Activated naive CD8-positive, alpha-beta T cell treated with anti-CD3 and anti-CD28 coated beads for 36 hours (primary cell): ENCODE measurements at regions not wholly inside any gene's neighbourhood (a gene's known extent, or its start where the extent isn't known, plus 50 kb on each side); places are given as distances from the start of the nearest gene placed in this dataset.
A peak's percentile ranks its signal among the peaks of the same experiment; 100 is the strongest.
"Not testable (repeated sequence)": the region's sequence is repeated elsewhere in the genome, so short reads cannot be mapped to it uniquely, and the experiment has no call there.

Source experiments
- DNase-seq: peaks from one replicate; pipeline ENCODE4 v3.0.0; 2021
- H3K27ac Mint-ChIP-seq: one replicate; pipeline ENCODE4 v1.8.0; 2022; ENCODE audit warnings: mild to moderate bottlenecking, moderate library complexity, mixed read lengths
- H3K27me3 Mint-ChIP-seq: one replicate; pipeline ENCODE4 v1.8.0; 2022; ENCODE audit warnings: mild to moderate bottlenecking, mixed read lengths
- H3K36me3 Mint-ChIP-seq: one replicate; pipeline ENCODE4 v1.8.0; 2021; ENCODE audit warnings: mild to moderate bottlenecking, mixed read lengths
- H3K4me1 Mint-ChIP-seq: one replicate; pipeline ENCODE4 v1.8.0; 2021; ENCODE audit warnings: mixed read lengths
- H3K4me3 Mint-ChIP-seq: one replicate; pipeline ENCODE4 v1.8.0; 2022; ENCODE audit warnings: mild to moderate bottlenecking, moderate library complexity, mixed read lengths
- H3K9me3 Mint-ChIP-seq: one replicate; pipeline ENCODE4 v1.8.0; 2022; ENCODE audit warnings: mixed read lengths

DNA sequence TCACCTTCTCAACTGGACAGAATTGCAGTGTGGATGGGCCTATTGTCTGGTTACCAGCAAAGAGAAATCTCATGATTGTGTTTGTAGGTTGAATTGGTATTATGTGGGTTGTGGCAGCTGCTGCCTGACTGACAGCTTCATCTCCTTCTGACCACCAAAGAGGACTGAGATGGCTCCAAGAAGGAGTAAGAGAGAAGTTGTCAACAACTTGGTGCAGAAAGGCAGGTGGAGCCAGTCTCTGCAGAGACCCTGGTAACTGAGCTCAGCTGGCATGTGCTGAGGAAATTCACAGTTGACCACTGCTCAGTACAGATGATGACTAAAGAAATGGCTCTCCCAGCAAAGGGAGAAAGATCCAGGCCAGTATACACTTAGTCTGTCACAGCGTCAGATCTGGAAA lies 240.0 kb upstream of the AMIGO2 start:
- no peak overlapping the region for H3K27ac Mint-ChIP-seq
- peaks cover 38% of the 10 kb centered on the region for H3K4me1 Mint-ChIP-seq

DNA sequence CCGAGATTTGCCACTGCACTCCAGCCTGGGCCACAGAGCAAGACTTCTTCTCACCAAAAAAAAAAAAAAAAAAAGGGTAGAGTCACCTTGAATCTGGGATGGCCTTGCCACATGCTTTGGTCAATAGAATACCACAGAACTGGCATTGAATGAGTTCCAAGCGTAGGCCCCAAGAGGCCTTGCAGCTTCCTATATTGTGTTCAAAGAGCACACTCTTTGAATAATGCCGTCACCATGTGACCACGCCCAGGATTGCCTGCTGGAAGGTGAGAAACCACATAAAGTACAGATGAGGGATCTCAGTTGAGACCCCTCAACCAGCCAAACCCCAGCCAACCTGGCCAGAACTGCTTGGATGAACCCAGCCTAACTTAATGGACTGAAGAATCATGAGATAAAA lies 239.2 kb upstream of the AMIGO2 start:
- Mint-ChIP-seq H3K36me3 (peaks cover 12% of the 10 kb centered on the region), H3K9me3 (peaks cover 8% of the 10 kb centered on the region), H3K4me1 (peaks cover 31% of the 10 kb centered on the region), H3K27ac (no peak overlapping the region), H3K27me3 (no peaks in the 10 kb centered on the region), H3K4me3 (no peak overlapping the region)
- no peak for DNase-seq

More for the DNA sequence above, 240.0 kb upstream of the AMIGO2 start:
- Mint-ChIP-seq H3K9me3 (peaks cover 10% of the 10 kb centered on the region), H3K27me3 (no peaks in the 10 kb centered on the region), H3K36me3 (peaks cover 15% of the 10 kb centered on the region), H3K4me3 (no peak overlapping the region)
- DNase-seq: no peak

DNA sequence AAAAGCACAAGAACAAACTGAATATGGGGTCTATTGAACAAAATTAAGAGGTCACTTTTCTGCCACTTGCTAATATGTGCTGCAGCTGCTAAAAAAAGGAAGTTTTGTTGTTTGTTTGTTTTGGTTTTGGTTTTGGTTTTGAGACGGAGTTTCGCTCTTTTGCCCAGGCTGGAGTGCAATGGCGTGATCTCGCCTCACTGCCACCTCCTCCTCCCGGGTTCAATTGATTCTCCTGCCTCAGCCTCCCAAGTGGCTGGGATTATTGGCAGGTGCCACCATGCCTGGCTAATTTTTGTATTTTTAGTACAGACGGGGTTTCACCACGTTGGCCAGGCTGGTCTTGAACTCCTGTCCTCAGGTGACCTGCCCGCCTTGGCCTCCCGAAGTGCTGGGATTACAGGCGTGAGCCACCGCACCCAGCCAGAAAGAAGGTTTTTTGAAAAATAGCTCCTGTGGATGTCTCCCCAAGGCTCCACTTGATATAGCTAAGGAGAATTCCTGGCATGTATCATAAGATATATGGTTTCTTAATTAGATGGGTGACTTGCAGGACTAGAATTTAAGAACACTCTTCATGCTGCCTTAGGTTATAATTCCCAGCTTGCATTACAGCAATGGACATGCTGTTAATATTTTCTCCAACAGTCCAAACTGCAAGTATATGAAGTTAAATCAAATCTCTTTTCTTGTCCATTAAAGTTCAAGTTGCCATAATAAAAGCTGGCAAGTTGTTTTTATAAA lies 237.6 kb upstream of the AMIGO2 start:
- Mint-ChIP-seq H3K36me3 (peaks cover 10% of the 10 kb centered on the region), H3K4me1 (peaks cover 35% of the 10 kb centered on the region), H3K27me3 (no peaks in the 10 kb centered on the region), H3K27ac (no peak overlapping the region), H3K9me3 (peaks cover 5% of the 10 kb centered on the region), H3K4me3 (no peak overlapping the region)
- DNase-seq: no peak

DNA sequence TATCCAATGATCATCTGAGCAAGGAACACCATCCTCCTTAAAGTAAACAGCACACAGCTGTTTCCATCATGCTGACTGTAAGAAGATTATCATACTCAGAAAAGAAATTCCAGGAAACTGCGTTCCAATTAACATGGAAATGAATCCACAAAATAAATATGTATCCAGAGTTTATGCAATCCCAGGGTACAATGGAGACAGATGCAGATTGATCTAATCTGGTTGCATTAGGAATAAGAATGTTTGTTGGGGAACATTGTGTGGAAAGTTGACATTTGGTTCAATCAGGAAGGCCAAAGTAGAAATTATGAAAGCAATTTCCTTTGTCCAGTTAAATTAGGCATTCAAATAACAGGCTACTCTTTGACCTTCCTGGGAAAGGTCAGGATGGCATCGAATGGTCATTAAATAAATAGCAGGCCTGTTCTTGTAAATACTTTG lies 236.9 kb upstream of the AMIGO2 start:
- Mint-ChIP-seq H3K36me3 (peaks cover 12% of the 10 kb centered on the region), H3K27ac (no peak overlapping the region), H3K27me3 (no peaks in the 10 kb centered on the region), H3K4me1 (peaks cover 33% of the 10 kb centered on the region), H3K9me3 (peaks cover 6% of the 10 kb centered on the region), H3K4me3 (no peak overlapping the region)
- no peak for DNase-seq

DNA sequence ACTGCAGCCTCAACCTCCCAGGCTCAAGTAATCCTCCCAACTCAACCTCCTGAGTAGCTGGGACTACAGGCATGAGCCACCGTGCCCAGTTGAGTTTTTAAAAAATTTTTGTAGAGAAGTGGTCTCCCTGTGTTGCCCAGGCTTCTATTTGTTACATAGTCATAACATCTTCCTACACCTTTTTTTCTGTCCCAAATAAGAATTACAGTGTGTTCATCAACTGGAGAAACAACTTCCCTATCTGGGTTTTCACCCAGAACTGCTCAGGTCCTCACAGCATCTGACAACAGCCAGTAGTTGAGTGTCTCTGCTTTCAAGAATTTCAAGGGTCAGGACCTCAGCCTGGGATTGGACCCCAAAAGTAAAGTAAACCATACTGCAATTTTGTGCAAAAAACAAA lies 235.2 kb upstream of the AMIGO2 start:
- no peak overlapping the region for H3K4me3 Mint-ChIP-seq
- peaks cover 39% of the 10 kb centered on the region for H3K4me1 Mint-ChIP-seq
- no peak for DNase-seq
- H3K36me3 Mint-ChIP-seq: peaks cover 26% of the 10 kb centered on the region
- no peaks in the 10 kb centered on the region for H3K27me3 Mint-ChIP-seq
- no peak overlapping the region for H3K27ac Mint-ChIP-seq
- peaks cover 16% of the 10 kb centered on the region for H3K9me3 Mint-ChIP-seq

DNA sequence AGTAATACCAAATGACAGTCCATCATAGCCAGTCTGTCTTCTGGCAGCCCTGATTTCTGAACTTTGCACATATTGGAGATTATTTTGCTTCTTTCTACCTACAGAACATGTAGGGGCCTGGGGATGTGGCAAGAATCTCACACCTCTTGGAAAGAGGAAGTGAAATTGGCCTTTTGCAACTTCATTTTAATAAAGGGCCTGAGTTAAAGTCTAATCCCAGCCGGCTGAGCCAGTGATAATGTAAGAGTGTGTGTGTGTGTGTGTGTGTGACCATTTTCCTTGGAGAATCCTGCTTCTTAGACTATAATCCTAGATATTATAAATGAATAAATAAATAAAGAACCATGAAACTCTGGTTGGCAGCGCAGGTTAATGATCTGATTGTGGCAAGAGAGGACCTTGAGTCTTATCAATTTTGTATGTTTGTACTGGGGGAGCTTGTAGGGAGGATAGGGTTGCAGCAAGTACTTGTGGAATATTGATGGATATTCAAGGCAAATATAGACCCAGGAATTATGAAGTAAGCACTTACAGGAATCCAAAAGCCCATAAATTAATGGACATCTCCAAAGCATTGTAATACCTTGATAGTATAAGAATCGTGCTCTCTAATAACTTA lies 233.2 kb upstream of the AMIGO2 start:
- H3K27ac Mint-ChIP-seq: peak overlapping the region; percentile 65
- no peaks in the 10 kb centered on the region for H3K27me3 Mint-ChIP-seq
- H3K4me3 Mint-ChIP-seq: no peak overlapping the region
- H3K36me3 Mint-ChIP-seq: peaks cover 35% of the 10 kb centered on the region
- peaks cover 28% of the 10 kb centered on the region for H3K9me3 Mint-ChIP-seq
- peaks cover 36% of the 10 kb centered on the region for H3K4me1 Mint-ChIP-seq
- DNase-seq: no peak

DNA sequence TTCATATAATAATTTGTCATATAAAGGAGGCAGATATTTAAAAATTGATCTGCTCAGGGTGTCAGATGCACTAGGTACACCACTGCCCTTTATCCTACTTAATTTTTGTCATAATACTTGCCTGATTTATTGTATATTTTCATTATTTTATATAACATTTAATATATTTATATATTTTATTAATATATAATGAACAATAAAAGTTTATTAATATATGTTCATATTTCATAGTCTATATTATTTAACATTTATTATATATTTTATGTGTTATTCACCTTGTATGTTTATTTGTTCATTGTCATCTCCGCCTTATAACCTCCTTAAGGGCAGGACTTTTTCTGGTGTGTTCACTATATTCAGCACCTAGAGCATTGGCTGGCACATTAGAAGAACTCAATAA lies 232.4 kb upstream of the AMIGO2 start:
- Mint-ChIP-seq H3K27ac (no peak overlapping the region), H3K4me3 (no peak overlapping the region), H3K9me3 (peaks cover 31% of the 10 kb centered on the region), H3K27me3 (no peaks in the 10 kb centered on the region), H3K36me3 (peaks cover 43% of the 10 kb centered on the region), H3K4me1 (peaks cover 43% of the 10 kb centered on the region)
- no peak for DNase-seq

DNA sequence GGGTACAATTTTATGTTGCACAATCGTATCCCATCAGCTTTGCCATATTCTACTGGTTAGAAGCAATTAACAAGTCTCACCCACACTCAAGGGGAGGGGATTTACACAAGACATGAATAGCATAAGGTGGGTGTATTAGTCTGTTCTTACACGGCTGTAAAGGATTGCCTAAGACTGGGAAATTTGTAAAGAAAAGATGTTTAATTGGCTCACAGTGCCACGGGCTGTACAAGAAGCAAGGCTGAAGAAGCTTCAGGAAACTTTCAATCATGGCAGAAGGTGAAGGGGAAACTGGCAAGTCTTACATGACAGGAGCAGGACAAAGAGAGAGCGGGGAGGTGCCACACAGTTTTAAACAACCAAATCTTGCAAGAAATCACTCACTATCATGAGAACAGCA lies 231.8 kb upstream of the AMIGO2 start:
- Mint-ChIP-seq H3K36me3 (peaks cover 49% of the 10 kb centered on the region), H3K9me3 (peaks cover 35% of the 10 kb centered on the region), H3K27me3 (no peaks in the 10 kb centered on the region), H3K4me1 (peaks cover 44% of the 10 kb centered on the region), H3K4me3 (no peak overlapping the region), H3K27ac (no peak overlapping the region)
- DNase-seq: no peak

DNA sequence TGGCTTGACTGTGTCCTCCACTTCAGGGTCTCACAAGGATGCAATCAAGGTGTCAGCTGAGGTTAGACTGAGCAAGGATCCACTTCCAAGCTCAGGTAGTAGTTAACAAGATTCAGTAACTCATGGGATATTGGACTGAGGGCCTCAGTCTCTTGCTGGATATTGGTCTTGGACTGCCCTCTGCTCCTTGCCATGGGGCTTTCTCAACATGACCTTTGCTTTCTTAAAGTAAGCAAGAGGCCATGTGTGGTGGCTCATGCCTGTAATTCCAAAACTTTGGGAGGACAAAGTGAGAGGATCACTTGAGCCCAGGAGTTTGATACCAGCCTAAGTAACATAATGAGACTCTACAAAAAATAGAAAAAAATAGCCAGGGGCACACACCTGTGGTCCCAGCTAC lies 231.3 kb upstream of the AMIGO2 start:
- no peak overlapping the region for H3K4me3 Mint-ChIP-seq
- H3K27ac Mint-ChIP-seq: peak overlapping the region; percentile 32

DNA sequence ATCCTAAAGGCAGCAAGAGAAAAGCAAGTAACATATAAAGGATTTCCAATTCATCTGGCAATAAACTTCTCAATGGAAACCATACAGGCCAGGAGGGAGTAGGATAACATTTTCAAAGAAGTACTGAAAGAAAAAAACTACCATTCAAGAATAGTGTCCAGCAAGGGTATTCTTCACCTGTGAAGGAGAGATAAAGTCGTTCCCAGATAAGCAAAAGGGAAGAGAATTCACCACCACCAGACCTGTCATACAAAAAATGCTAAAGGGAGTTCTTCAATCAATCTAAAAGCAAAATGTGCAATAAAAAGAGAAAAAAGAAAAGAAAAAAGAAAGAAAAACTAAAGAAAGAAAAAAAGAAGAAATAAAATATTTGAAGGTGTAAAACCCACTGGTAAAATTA lies 228.9 kb upstream of the AMIGO2 start:
- H3K36me3 Mint-ChIP-seq: peaks cover 70% of the 10 kb centered on the region
- peak overlapping the region; percentile 62 for H3K27ac Mint-ChIP-seq
- peaks cover 51% of the 10 kb centered on the region for H3K4me1 Mint-ChIP-seq
- no peak for DNase-seq
- H3K4me3 Mint-ChIP-seq: no peak overlapping the region
- H3K27me3 Mint-ChIP-seq: no peaks in the 10 kb centered on the region
- peaks cover 50% of the 10 kb centered on the region for H3K9me3 Mint-ChIP-seq

More for the DNA sequence above, 231.3 kb upstream of the AMIGO2 start:
- H3K9me3 Mint-ChIP-seq: peaks cover 38% of the 10 kb centered on the region
- no peak for DNase-seq
- H3K4me1 Mint-ChIP-seq: peaks cover 44% of the 10 kb centered on the region
- no peaks in the 10 kb centered on the region for H3K27me3 Mint-ChIP-seq
- H3K36me3 Mint-ChIP-seq: peaks cover 52% of the 10 kb centered on the region

DNA sequence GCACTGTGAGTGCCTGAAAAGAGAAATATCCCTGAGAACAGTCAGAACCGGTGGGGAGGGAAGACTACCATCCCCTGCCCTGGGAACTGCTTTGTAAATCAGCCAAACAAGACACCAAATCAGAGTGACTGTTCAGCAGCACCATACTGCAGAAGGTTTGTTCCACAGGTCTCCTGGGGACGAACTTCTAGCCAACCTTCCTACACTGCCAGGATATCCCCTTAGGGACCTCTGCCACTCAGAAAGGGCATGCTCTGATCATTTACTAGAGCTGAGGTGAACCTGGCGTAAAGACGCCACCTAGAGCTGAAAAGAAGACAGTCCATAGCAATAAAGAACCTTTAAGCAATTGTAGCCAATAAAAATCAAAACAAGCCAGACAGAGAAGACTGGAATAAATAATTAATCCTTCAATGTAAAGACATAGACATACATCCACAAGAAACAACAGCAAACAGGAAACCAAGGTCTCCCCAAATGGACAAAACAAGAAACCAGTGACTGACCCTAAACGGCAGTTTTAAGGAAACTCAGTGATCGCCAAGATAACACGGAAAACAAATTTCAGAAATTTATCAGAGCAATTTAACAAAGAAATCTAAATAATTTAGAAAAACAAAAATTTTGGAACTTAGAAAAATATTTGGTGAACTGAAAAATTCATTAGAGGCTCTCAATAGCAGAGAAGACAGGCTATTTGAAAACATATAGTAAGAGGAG lies 228.1 kb upstream of the AMIGO2 start:
- H3K9me3 Mint-ChIP-seq: peaks cover 52% of the 10 kb centered on the region
- peaks cover 54% of the 10 kb centered on the region for H3K4me1 Mint-ChIP-seq
- H3K27ac Mint-ChIP-seq: peak overlapping the region; percentile 93
- DNase-seq: peak; percentile 43
- peak overlapping the region; percentile 84 for H3K4me3 Mint-ChIP-seq
- H3K36me3 Mint-ChIP-seq: peaks cover 79% of the 10 kb centered on the region
- H3K27me3 Mint-ChIP-seq: no peaks in the 10 kb centered on the region

DNA sequence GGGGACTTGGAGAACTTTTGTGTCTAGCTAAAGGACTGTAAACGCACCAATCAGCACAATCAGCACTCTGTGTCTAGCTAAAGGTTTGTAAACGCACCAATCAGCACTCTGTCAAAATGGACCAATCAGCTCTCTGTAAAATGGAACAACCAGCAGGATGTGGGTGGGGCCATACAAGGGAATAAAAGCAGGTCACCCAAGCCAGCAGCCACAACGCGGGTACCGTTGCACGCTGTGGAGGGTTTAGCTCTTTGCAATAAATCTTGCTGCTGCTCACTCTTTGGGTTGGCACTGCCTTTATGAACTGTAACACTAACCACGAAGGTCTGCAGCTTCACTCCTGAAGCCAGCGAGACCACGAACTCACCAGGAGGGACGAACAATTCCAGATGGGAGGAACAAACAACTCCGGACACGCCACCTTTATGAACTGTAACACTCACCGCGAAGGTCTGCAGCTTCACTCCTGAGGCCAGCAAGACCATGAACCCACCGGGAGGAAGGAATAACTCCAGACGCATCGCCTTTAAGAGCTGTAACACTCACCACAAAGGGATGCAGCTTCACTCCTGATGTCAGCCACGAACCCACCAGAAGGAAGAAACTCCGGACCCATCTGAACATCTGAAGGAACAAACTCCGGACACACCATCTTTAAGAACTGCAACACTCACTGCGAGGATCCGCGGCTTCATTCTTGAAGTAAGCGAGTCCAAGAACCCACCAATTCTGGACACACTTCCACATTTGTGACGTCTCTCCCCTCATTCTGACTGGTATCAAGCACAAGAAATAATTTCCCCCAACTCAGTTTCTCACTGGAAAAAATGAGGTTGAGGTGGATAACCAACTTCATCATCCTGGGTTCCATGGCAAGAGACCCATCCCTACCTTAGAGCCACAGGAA lies 227.3 kb upstream of the AMIGO2 start:
- Mint-ChIP-seq H3K4me1 (peaks cover 56% of the 10 kb centered on the region), H3K9me3 (peaks cover 53% of the 10 kb centered on the region), H3K36me3 (peaks cover 84% of the 10 kb centered on the region), H3K27ac (peak overlapping the region; percentile 93), H3K4me3 (peak overlapping the region; percentile 84)
- H3K27me3 Mint-ChIP-seq: not testable (repeated sequence)
- DNase-seq: peak; percentile 68

DNA sequence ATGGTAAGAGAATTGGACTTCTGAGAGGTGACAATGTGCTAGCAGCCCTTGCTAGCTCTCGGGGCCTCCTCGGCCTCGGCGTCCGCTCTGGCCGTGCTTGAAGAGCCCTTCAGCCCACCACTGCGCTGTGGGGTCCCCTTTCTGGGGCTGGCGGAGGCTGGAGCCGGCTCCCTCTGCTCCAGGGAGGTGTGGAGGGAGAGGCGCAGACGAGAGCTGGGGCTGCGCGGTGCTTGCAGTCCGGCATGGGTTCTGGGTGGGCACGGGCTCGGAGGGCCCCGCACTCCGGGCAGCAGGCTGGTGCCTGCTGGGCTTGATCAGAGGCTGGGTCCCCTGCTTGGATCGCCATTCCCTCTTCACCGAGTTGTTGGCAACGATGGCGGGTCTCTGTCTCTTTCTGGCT lies 226.4 kb upstream of the AMIGO2 start:
- H3K4me1 Mint-ChIP-seq: peaks cover 65% of the 10 kb centered on the region
- peaks cover 85% of the 10 kb centered on the region for H3K36me3 Mint-ChIP-seq
- no peak for DNase-seq
- H3K9me3 Mint-ChIP-seq: peaks cover 51% of the 10 kb centered on the region
- peak overlapping the region; percentile 93 for H3K27ac Mint-ChIP-seq
- no peaks in the 10 kb centered on the region for H3K27me3 Mint-ChIP-seq
- peak overlapping the region; percentile 84 for H3K4me3 Mint-ChIP-seq

DNA sequence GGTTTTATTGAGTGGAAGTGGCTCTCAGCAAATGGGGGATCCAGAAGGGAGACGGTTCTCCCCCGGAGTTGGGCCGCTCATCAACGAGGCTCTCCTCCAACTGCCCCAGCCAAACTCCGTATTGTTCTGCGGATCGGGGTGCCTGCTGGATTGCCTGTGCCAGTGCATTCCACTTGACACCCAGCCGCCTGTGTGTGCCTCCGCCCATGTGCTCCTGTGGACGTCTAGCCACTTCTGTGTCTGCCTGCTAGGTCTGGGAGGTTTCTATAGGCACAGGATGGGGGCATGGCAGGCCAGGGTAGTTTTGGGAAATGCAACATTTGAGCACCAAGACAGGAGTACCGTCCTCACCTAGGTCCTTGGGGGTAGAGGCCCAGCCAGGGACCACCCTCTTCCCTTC lies 225.7 kb upstream of the AMIGO2 start:
- Mint-ChIP-seq H3K4me1 (peaks cover 64% of the 10 kb centered on the region), H3K27ac (no peak overlapping the region), H3K27me3 (no peaks in the 10 kb centered on the region), H3K36me3 (peaks cover 81% of the 10 kb centered on the region), H3K9me3 (peaks cover 49% of the 10 kb centered on the region), H3K4me3 (no peak overlapping the region)
- no peak for DNase-seq
